ENCODE measurements at regions not wholly inside any gene's neighbourhood (a gene's known extent, or its start where the extent isn't known, plus 50 kb on each side); places are given as distances from the start of the nearest gene placed in this dataset.
"Not testable (repeated sequence)": the region's sequence is repeated elsewhere in the genome, so short reads cannot be mapped to it uniquely, and the experiment has no call there.

DNA sequence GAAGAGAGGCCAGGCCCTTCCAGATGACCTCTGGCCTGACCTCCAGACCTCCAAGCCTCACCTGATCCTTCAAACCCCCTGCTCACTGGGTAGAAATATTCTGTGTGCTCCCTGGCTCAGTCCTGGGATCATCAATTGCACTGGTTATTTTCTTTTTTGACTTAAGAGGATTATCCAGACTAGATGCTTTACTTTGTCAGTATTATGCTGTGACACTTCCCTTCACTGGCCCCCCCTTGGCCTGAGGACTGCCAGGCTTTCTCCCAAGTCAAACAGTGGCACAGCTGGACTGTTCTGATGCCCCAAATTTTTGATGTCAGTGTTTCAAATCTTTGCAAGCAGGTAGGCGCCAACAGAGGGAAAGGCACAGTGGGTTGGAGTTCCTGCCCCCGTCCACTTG is 156.3 kb upstream of the SKOR2 start:
- DNase-seq (ENCODE audit: low read depth), result no peak

DNA sequence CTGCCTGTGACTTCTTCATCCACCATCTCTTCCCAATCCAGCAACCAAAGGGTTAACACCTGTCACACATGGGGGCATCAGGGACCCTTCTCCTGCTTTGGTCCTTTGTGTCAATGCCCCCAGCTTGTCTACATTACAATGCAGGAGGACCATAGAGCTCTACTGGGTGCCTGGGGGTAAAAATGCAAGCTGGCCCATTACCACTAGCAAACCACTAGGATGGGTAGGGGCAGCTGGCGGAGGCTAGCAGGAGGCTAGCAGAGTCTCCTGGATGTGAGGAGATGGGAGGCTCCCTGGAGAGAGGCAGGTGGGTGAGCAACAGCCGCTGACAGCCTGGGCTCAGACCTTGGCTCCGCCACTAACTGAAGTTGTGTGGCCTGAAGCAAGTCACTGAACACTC is 153.4 kb upstream of the SKOR2 start:
- no peak for DNase-seq (ENCODE audit: low read depth)

- DNase-seq (ENCODE audit: low read depth), result no peak
Measured at GRCh38 chr18:47403949-47404348, 152.5 kb upstream of the SKOR2 start.

- no peak for DNase-seq (ENCODE audit: low read depth)
Measured at GRCh38 chr18:47403317-47403716, 151.9 kb upstream of the SKOR2 start.

GRCh38 chr18:47399475-47399874 is 148.0 kb upstream of the SKOR2 start:
- DNase-seq (ENCODE audit: low read depth), result no peak

DNA sequence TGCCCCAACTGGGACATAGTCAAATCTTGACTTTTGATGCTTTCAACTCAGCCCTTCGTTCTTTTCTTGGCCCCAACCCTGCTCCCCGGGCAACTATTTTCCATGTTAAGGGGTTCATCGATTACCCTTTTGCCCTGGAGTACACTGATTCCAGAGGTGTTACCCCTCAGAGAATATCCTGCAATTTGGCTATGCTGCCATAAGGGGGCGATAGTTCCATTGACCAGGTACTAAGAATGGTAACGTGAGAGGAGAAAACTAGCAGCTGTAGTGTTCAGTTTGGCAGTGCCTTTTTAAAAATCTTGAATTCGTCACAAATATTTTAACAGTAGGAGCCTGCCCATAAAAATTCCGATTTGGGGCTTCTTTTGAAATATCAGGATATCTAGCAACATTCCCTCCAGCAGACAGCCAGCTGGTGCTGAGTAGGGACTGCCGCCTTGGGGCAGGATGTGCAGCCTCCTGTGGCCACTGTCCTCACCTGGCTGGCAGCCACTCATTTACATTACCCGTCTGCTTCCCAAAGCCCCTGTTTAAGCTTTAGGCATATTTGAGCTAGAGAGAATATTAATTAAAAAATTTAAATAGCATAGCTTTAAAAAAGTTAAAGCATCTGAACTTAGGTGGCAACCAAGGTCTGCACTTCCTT is 146.3 kb upstream of the SKOR2 start:
- no peak for DNase-seq (ENCODE audit: low read depth)

- DNase-seq (ENCODE audit: low read depth), result no peak
Measured at GRCh38 chr18:47391665-47392064, 140.2 kb upstream of the SKOR2 start.

DNA sequence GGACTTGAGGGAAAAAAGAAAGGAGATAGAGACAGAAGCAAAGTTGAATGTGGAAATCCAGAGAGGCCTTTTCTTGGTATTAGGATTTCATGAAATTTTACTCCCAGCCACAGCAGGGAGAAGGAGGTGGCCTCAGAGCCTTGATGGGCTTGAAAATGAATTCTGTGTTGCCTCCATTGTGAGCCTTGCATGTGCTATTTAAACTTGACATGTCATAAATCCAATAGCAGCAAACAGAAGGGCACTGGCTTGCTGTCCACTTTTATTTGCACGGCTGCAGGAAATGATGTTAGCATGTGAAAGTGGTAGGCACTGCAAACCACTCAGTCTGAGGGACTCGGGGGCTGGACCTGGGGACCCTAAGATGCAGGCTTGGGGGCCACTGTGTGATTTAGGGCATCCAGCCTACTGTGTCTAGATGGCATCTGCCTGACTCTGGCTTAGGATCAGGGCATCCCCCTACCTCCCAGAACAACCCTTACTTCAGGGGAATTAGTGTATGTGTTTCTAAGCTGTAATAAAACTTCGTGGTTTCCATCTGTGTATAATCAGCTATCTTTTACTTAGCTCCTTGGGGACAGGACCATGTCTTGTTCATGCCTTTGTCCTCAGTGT is 139.1 kb upstream of the SKOR2 start:
- no peak for DNase-seq (ENCODE audit: low read depth)

GRCh38 chr18:47389210-47389609 is 137.8 kb upstream of the SKOR2 start:
- DNase-seq (ENCODE audit: low read depth), result no peak

DNA sequence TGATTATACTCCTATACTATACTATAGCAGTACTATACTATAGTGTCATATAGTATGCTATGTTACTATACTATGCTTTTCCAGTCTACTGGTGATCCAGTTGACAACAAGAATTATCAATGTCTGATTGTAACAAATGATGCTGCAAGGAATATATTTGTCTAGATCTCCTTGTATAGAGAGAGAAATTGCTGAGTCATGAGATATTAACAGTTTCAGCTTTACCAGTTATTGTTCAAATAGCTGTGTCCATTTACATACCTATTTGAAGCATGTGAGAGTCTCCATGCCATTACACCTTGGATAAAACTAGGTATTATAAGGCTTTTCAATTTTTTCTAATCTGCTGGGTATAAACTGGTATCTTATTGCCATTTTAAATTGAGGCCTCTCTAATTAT is 136.4 kb upstream of the SKOR2 start:
- DNase-seq (ENCODE audit: low read depth), result no peak

GRCh38 chr18:47383729-47384128 is 132.3 kb upstream of the SKOR2 start:
- no peak for DNase-seq (ENCODE audit: low read depth)

DNA sequence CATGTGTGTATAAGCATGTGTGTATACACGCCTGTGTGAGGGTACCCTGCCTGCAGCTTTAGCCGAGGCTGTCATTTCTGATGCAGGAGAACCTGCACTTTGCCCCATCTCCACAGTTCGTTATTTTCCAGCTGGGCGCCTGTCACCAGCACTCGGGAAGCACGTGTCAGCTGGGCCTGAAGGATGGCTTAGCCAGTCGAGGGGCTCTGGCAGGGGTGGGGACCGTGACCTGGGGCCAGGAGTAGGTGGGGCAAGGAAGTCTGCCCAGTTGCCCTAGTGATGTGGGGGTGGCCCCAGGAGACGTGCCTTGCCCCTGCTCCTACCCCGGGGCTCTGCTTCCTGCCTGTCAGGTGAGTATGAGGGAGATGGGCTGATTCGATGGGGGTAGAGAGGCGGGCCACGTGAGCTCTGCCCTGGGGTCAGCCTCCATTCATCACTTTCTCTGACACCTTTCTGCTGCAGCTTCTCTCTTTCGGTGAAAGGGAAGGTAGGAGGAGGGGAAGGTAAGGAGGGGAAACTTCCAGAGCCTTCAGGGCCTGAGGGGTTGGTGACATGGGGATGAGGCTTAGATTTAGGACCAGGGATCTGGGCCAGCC is 130.6 kb upstream of the SKOR2 start:
- DNase-seq (ENCODE audit: low read depth), result no peak

- DNase-seq (ENCODE audit: low read depth), result no peak
Measured at GRCh38 chr18:47380153-47380552, 128.7 kb upstream of the SKOR2 start.

DNA sequence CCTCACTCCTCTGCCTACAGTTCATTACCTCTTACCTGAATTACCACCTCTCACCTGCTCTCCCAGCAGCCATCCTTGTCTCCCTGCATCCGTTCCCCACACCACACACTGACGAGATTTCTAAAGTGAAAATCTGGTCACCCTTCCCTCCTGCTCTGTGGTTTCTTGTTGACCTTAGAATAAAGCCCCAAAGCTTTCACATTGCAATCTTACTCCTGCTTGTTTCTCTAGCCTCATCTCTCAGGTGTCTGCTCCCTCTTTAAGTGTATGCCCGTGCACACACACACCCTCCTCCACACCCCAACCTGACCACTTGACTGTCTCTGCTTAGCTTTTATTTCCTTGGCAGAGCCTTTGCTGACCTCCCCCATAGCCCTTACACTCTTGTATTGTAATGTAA is 122.0 kb upstream of the SKOR2 start:
- DNase-seq (ENCODE audit: low read depth), result no peak

- no peak for DNase-seq (ENCODE audit: low read depth)
Measured at GRCh38 chr18:47370052-47370451, 118.6 kb upstream of the SKOR2 start.

GRCh38 chr18:47354061-47354460 is 102.6 kb upstream of the SKOR2 start:
- DNase-seq (ENCODE audit: low read depth), result not testable (repeated sequence)

DNA sequence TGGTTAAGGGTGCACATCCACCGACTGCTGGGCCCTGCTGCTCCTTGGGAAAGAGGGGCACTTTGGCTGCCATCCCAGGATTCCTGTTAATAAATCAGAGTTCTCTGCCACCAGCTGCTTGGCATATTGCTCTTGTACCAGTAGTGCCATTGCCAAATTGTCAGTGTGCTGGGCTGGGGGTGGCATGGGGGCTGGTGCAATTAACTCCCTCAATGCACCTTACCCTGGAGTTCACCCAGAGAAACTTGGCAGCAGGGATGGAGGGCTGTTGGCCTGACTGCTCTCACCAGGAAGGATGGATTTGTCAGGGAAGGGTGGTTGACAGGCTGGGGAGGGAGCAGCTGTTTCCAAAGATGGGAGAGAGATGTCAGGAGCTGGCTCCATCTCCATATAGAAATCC is 94.6 kb upstream of the SKOR2 start:
- no peak for DNase-seq (ENCODE audit: low read depth)

- DNase-seq (ENCODE audit: low read depth), result no peak
Measured at GRCh38 chr18:47345291-47345690, 93.8 kb upstream of the SKOR2 start.

DNA sequence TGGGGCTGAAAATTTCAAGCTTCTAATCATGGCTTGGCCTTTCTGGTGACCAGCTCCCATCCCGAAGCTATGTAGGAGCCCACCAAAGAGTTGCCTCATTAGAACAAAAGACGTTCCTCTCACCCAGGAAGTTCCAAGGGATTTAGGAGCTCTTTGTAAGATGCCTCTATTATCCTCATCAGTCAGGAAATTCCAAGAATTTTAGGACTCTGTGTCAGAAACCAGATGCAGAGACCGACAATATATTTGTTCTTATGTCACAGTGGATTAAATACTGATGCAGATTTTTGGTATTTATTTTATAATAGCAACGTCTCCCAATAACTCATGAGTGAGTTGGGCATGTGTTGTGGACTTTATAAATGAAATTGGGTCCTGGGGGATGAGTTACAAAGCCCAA is 91.8 kb upstream of the SKOR2 start:
- DNase-seq (ENCODE audit: low read depth), result no peak

DNA sequence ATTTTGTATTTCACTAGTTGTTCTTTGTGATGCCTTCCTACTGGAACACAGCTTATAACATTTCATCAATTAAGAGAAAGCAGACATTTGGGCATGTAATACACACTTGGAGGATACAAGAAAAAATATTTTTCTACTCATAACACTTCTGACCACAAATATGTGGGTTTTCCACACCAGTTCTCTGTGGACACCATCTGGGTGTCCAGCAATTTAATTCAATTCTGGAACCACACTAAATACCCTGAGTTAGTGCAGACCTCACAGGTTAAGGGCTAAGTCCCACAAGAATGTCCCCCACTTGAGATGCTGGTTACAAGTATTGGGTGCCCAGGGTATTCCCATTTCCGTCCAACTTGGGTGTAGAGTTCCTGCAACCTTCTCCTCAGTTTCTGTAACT is 91.1 kb upstream of the SKOR2 start:
- DNase-seq (ENCODE audit: low read depth), result no peak

DNA sequence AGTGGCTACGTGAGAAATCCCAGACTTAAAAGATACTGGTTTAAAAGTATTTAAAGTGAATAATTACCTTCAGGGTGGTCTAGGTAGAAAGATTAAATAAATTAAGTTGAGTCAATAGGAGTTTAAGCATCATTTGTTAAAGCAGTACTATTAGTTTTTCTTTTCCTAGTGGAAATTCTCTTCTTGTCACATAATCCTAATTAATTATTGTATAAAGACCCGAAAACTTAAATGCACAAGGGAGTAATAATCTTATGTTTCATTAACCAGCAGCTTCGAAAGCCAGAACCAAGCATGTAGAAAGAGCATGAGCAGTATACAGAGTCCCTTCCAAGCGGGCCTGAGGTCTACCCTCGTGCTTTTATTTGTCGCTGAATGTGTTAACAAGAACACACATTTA is 90.2 kb upstream of the SKOR2 start:
- DNase-seq (ENCODE audit: low read depth), result no peak

- DNase-seq (ENCODE audit: low read depth), result no peak
Measured at GRCh38 chr18:47334966-47335365, 83.5 kb upstream of the SKOR2 start.

- no peak for DNase-seq (ENCODE audit: low read depth)
Measured at GRCh38 chr18:47333926-47334635, 82.6 kb upstream of the SKOR2 start.
